Activated CD4-positive, alpha-beta T cell treated with anti-CD3 and anti-CD28 coated beads, Interleukin-2, amount 50 U/mL, for 48 hours (primary cell): ENCODE measurements at regions not wholly inside any gene's neighbourhood (a gene's known extent, or its start where the extent isn't known, plus 50 kb on each side); places are given as distances from the start of the nearest gene placed in this dataset.
"Not testable (repeated sequence)": the region's sequence is repeated elsewhere in the genome, so short reads cannot be mapped to it uniquely, and the experiment has no call there.

ENCODE experiments used
- DNase-seq, 2 experiments: peaks; one replicate each; pipeline ENCODE4 v3.0.0-alpha.2; 2020

DNA sequence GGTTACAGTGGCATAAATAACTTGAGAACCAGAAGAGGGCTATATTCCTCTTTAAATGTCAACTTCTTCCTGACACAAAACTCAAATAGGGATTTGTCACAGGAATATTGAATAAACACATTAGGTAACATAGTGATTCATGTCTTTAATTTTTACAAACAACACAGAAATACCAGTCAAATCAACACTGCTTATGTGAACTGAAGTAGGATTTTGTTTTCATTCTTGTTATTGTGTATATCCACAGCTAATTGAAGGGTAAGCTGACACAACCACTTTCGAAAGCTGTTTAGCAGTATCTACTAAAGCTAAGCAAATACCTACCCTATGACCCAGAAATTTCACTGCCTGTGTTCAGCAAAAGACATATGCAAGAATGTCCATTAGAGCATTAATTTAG lies 120.4 kb upstream of the EOLA2 start:
- no peak for DNase-seq

DNA sequence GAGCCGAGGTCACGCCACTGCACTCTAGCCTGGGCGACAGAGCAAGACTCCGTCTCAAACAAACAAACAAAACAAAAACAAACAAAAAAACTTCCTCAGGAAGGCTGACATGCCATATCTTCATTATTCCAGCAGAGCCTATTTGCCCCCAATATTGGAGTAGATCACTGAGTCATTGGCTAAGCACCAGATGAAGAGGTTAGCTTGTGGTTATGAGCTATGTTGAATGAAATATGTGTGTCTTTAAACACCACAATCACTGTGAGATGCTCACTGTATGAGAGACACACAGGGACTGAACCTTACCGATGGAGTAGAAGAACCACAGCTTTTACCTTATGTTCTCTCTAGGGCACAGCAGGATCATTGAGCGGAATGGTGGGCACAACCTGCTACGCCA lies 122.1 kb upstream of the EOLA2 start:
- DNase-seq = no peak

DNA sequence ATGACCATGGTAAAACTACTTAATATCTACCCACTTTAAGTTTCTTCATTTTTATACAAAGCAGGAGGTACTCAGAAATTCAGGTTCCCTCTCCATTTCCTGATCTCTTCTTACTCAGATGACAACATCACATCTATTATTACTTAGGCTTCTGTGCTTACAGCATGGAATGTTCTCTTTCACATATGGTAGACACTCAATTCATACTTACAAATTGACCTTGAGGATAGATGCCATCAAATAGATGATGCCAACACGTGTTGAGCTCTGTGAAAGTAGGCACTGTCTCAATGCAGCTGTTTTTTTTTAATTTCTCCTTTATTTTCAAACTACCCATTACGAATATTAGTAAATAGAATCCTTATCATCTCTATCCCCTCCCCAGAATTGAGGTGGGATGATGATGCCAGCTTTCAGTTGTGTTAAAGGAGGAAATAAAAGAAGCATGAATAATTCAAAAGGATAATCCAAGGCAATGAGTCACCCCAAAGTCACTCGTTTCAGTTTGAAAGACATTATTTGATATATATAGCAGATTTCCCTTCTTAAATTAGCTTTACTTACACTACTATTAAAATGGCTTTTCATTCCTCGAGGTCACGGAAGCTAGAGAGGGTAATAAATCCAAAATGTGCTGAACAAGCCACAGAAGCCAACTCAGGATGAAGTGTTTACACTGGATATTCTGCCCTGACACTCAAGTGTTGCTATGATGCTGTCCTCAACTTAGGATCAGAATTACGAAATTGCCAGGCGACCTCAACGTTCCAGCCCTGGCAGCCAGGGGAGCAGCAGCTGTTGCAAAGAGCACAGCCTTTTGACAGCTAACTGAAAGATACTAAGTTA lies 124.2 kb upstream of the EOLA2 start:
- DNase-seq = no peak

DNA sequence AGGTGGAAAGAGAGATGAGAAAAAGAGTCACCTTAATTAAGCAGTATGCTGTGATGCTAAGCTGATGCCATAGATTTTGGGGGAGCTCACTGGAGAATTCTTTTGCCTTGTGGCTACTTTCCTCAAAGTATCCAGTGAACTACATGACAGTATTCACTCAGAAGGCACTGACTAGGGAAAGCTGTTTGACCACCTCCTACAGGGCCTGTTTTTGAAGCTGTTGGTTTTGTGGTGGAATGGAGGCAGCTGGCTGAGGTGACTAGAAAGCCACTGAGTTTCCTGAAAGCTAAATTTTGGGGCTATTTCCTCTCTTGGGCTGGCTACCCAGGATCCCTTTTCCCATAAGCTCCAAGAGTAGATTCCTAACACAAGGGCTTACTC lies 124.8 kb upstream of the EOLA2 start:
- no peak for DNase-seq

DNA sequence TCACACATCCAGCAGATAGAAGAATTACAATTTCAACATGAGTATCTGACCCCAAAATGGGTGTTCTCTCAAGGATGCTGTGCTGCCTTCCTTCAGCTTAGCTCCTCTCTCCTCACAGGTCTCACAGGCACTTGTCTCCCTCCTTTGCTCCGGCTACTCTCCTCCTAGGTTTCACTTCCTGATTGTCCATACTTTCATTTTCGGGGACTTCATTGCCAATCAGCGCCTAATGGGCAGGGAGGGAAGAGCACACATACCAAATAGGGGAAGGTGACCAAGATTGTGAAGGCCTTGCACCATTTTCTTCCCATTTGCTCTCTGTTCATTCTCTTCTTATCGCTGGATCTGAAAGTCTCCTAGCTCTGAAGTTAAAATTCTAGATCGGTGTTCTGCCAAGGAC lies 125.4 kb upstream of the EOLA2 start:
- DNase-seq = no peak

DNA sequence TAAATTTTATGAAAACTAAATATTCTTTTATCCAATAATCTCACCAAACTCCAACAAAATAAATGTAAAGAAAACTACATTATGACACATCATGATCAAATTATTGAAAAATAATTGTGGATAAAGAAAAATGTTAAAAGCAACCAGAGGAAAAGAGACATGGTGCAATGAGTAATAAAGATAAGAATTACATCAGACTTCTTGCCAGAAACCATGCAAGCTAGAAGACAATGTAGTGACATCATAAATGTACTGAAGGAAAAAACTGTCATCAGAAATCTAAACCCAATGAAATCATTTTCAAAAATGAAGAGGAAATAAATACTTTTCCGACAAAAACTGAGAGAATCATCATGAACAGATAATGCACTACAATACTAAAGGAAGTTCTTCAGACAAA lies 135.9 kb upstream of the EOLA2 start:
- no peak for DNase-seq

DNA sequence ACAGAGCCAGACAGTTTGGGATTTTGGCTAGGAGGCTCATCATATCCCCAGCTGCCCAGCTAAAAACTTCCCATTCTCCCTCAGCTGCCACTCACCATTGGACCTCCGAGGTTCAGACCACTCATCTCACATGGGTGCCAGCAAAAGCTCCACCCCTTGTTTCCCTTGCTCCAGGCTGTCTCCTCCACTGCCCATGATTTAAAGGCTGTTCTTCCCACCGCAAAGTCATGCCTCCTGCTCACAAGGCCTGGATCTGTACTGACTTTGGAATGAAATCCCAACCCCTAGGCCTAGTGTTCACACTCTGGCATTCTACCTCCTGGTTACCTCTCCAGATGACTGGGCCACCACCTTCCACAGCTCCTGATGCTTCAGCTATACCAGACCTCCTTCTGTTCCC lies 142.2 kb upstream of the EOLA2 start:
- DNase-seq = no peak

DNA sequence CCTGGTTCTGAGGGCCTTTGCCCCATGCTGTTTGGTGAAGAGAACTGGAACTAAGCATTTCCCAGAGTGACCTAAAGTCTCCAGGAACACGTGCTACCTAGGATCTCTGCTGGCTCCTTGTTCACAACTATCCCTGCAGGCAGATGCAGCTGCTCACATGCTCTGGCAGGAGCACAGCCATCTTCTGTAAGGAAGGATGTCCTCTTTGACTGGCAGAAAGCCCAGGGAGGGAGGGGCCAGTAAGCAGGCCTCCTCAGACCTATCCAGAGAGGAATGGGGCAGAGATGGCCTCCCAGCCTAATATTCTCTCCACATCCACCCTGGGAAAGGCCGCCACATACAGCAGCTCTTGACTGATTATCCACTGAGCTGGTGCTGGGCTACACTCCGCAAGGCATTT lies 142.8 kb upstream of the EOLA2 start:
- DNase-seq = no peak

DNA sequence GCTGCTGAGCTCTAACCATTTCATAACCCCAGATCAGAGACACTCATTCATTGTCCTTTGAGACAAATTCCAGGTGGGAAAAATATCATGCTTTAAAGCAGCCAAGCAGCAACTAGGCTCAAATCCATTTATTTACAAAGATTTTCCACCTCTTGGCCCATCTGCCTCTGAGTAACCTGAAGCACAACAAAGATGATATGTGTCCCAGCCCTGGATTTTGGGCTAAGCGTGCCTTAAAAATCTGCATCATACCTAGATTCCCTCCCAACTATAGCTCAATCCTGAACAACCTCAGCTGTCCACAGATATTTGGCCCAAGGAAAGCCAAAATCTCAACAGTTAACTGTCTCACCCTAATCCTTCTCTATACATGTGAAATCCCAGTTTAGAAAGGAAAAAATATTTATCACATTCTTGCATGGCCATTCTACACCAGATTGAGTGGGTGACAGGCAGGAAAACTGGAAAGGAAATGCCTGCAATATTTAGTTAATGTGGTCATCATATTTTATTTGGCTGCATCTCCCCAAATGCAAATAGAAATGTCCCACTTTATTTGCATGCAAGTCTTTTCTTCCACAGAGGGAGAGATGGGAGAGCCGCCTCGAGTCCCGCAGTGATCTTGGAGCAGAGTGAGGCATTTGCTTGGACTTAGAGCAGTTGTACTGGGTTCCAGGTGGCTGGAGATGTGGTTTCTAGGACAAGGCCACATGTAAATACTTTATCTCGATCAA lies 146.4 kb upstream of the EOLA2 start:
- no peak for DNase-seq

DNA sequence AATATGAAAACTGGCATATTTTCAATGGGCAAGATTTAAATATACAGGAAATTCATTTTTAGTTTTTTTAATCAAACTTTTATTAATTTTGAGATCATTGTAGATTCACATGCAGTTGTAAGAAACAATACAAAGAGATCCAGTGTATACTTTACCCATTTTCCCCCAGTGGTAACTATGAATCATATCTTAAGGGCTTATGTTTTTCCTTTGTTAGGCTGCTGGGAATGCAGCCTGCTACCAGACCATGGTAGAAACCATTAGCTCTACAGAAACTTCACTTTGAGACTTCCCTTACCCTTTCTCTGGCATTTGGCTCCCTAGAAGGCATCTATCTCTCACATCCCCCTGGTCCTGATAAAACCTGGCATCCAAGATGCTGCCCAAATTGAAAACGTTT lies 147.6 kb upstream of the EOLA2 start:
- DNase-seq = no peak

DNA sequence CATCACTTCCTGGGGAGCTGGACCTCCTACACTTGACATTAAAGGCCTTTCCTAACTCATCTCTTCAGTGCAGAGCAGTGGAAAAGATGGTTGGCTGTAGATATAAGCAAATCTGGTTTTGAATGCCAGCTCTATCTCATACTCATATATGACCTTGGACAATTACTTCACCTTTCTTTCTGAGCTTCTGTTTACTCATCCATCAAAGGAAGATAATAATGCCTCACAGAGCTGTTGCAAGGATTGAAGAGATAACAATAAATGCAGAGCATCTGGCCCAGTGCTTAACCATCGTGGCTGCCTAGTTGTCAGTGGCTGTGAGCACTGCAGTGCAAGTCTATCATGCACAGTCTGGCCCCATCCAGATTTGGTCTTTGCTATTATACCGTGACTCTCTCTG lies 148.1 kb upstream of the EOLA2 start:
- DNase-seq = no peak

DNA sequence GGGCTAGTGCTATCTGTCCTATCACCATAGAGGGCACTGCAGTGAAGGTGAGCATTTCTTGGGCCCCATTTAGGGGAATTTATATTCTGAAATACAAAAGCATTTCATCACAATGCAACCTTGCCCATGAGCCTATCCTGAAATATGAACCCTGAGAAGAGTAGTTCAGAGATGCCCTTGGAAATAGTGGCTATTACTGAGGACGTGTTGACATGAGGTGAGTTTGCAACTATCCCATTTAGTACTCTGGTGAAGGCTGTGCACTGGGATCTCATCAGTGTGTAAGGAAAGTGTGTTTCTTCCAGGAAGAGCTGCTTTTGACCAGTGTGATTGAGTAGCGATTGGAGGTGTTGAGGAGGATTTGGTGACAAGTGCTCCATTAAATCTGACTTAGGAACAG lies 149.3 kb upstream of the EOLA2 start:
- no peak for DNase-seq

DNA sequence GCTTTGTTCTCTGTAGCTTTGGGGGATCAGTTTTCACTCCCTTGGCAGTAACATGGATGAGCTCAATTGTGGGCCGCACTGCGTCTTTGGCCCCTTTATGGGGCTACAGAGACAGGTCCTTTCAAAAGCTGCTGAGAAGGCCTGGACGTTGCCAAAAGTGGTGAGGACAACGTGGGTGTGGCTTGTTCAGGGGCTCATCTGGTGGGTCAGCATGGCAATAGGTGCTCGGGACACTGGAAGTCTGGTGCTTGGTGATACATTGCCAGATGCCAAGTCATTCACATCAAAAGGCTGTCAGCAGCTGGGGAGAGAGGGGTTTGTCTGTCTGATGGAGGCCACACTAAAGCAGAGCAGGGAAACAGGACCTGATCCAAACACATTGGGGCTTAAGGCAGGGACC lies 149.8 kb upstream of the EOLA2 start:
- DNase-seq = no peak

DNA sequence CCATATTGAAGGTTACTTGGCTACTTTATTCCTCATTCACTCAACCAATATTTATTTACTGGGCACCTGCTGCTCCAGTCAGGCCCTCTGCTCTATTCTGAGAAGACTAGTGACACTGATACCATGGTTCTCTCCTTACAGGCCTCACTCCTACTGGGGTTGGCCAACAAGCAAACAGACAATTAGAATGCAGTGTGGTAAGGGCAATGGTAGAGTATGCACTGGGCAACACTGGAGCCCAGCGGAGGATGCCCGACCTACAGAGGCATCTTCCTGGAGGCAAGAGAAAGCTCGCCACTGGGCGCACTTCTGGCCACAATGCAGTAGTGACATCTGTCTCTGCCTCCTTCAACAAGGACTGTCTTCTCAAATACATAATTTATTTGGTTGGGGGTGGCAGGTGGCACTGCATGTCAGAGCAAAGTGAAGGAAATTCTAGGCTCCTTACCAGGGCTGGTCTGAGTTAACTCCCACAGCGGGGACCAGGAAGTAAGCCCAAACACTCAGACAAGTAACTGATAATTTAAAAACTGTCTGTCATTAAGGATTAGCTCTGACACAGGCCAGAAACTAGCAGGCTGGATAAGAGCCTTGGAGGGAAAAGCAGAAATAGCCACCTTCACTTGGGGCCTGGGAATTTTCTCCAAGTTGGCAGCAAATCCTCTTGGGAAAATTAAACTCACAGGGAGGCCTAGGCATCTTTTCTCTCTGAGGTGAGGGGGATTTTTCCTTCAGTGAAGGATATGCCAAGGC lies 150.7 kb upstream of the EOLA2 start:
- no peak for DNase-seq

DNA sequence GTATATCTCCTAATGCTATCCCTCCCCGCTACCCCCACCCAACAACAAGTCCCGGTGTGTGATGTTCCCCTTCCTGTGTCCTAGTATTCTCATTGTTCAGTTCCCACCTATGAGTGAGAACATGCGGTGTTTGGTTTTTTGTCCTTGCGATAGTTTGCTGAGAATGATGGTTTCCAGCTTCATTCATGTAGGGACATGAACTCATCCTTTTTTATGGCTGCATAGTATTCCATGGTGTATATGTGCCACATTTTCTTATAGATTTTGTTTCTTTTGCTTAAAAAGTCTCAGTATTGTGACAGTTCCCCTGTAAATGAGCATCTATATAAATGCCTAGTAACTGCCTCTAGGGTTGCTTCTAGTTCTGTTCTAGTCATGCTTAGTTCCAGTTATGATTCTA lies 153.0 kb upstream of the EOLA2 start:
- not testable (repeated sequence) for DNase-seq

DNA sequence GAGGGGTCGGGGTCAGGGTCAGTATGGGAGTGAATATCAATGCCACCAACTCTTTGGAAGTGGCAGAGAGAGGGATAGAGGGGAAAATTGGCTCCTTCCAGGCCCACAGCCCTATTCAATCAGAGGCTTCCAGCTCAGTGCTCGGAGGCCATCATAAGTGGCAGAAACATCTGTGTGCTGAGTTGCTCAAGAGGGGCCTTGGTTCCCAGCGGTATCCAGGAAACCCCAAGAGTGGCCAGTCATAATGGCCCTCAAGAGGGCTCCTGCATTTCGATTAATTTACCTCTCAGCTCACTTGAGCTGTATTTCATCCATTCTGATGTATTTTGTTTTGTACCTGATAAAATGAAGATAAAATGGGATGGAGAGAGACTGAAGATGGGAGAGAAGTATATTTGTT lies 154.3 kb upstream of the EOLA2 start:
- DNase-seq = no peak

DNA sequence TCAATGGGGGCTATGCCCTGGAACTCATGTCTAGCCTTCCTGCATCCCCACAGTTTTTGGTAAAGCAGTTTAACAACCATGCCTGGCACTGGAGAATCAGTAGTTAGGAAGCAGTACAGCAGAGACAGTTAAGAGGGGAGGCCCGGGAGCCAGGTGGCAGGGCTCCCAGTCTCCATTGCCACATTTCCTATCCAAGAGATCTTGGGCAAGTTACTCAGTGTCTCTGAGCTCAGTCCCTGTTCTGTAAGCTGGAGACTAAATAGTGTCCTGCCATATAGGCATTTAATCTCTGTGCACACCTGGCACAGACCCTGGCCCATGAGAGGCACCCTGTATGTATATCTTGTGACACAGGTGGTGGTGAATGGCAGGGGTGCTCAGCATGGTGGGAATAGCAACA lies 156.1 kb upstream of the EOLA2 start:
- no peak for DNase-seq

DNA sequence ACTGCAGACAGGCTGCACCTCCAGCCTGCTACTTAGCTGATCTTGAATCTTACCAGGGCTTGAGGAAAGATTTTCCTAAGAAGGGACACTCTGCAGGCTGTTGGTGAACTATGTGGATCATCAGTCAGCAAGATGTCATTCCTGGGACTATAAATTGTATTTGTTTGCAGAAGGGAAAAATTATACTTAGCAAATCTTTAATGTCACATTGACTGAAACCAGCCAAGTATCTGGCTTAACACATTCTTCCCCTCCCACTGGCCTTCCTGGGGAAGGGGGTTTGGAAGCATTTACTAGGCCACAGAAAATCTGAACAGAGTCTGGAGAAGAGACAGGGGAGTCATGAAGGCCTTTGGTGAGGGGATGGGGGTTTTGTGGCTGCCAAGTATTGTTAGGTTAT lies 156.7 kb upstream of the EOLA2 start:
- DNase-seq = no peak

DNA sequence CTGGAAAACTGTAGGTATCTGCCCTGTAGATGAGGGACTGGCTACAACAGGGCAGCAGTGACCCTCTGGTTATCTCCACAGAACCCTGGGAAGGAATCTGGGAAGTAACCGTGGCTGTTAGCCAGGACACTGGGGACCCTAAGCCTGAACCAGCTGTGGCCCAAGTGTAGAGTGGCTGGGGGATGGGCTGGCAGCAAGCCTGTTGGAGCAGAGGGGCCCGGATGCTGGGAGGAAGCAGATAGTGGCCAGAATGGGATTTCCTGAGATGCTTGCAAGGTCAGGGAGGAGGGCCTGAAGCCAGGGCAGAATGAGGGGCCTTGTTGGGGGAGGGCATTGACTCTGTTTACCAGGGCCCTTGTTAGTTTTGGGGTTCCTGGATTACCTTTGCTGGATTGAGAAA lies 161.0 kb upstream of the EOLA2 start:
- no peak for DNase-seq

DNA sequence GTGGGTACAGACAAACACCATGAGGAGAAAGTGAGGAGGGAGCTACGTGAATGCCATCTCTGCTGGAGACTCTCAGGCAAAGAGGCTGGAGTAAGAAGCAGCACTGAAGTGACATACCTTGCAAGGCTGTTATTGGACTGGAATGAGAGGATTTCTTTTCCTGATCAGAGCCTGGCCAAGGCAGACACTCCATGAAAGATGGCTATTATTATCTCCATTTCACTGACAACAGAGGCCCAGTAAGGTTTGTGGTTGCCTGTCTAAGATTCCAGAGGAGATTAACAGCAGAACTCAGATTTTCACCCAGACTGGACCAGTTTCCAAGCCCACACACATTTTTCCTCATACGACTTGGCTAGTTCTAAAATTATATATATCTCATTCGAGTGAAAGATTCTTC lies 162.0 kb upstream of the EOLA2 start:
- DNase-seq = no peak

DNA sequence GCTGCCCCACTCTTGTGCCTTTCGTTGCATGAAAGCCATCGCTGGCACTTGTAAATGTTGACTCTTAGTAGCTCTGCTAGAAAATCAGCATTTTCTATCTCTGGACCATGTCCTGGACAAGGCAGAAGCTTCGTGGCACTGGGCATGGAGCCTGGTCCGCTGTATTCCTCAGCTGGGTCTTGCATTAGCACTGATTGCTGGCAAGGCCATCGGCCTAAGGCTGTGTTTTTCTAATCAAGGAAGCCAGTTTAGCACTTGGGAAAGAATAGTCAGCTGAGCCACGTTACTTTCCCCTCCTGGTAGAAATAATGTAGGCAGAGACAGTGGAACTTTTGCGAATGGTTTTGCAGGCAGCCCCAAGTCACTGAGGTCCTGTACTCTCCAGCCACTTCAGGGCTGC lies 180.2 kb upstream of the EOLA2 start:
- DNase-seq = no peak

DNA sequence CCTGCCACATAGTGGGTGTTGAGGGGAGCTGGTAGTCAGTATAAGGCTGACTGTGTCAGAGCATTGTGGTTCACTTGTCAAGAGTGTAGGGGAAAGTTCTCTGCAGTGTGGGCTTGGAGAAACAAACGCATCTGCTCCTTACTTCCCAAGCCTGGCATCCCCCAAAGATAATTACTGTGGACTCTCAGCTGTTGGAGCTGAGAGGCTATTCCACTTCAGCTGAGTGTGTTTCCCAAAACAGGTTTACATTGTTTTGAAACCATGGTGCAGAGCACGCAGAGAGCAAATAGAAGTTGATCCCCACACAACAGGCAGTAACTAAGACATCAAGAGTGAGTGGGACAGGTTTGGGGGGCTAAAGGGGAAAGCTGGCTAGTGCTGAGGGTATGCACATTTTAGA lies 181.0 kb upstream of the EOLA2 start:
- DNase-seq = no peak

DNA sequence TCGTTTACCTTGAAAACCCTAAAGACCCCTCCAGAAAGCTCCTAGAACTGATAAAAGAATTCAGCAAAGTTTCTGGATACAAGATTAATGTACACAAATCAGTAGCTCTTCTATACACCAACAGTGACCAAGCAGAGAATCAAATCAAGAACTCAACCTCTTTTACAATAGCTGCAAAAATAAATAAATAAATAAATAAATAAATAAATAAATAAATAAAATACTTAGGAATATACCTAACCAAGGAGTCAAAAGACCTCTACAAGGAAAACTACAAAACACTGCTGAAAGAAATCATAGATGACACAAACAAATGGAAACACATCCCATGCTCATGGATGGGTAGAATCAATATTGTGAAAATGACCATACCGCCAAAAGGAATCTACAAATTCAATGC lies 186.8 kb upstream of the EOLA2 start:
- DNase-seq = not testable (repeated sequence)

DNA sequence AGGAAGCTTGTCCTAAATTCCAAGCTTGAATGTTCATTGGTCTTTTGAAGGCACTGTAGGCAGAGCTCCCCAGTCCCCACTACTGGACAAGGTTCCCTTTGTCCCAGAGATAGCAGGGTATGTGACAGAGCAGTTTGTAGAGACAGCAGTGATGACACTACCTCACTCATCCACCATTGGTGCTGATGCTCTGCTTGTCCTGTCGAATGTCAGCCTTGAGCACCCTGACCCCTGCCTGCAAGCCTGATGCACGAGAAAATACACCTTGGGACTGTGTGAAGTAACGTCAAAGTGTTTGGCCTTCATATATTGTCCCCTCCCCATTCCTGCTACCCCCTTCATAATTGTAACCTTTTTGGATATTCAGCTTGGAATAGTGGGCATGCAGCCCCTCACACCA lies 188.9 kb upstream of the EOLA2 start:
- no peak for DNase-seq
